T-helper 2 cell treated with Interferon-gamma antibody and Interleukin-4, amounts not matched to agents 5 μg/mL and 100 μg/mL, for 36 hours (primary cell): ENCODE measurements at regions not wholly inside any gene's neighbourhood (a gene's known extent, or its start where the extent isn't known, plus 50 kb on each side); places are given as distances from the start of the nearest gene placed in this dataset.

Experiments used
- DNase-seq: peaks from one replicate; pipeline ENCODE4 v3.0.0; 2021; ENCODE audit warnings: low spot score
- H3K27ac Mint-ChIP-seq: one replicate; pipeline ENCODE4 v1.8.0; 2021; ENCODE audit warnings: mild to moderate bottlenecking, mixed read lengths
- H3K27me3 Mint-ChIP-seq: one replicate; pipeline ENCODE4 v1.8.0; 2021; ENCODE audit warnings: low read depth, mixed read lengths
- H3K36me3 Mint-ChIP-seq: one replicate; pipeline ENCODE4 v1.8.0; 2021; ENCODE audit warnings: low read depth, mixed read lengths
- H3K4me1 Mint-ChIP-seq: one replicate; pipeline ENCODE4 v1.8.0; 2021; ENCODE audit warnings: low read depth, mixed read lengths
- H3K4me3 Mint-ChIP-seq: one replicate; pipeline ENCODE4 v1.8.0; 2022; ENCODE audit warnings: mild to moderate bottlenecking, moderate library complexity, mixed read lengths
- H3K9me3 Mint-ChIP-seq: one replicate; pipeline ENCODE4 v1.8.0; 2021; ENCODE audit warnings: mixed read lengths

GRCh38 chr1:4084048-4084431 lies 184.0 kb upstream of the C1orf174 start:
- Mint-ChIP-seq H3K27ac (no peak overlapping the region), H3K4me1 (no peaks in the 10 kb centered on the region), H3K9me3 (no peaks in the 10 kb centered on the region), H3K4me3 (no peak overlapping the region), H3K36me3 (no peaks in the 10 kb centered on the region), H3K27me3 (no peaks in the 10 kb centered on the region)
- no peak for DNase-seq

GRCh38 chr1:4084446-4084845 lies 184.4 kb upstream of the C1orf174 start:
- DNase-seq, result no peak
- Mint-ChIP-seq H3K4me1 (no peaks in the 10 kb centered on the region), H3K27me3 (no peaks in the 10 kb centered on the region), H3K9me3 (no peaks in the 10 kb centered on the region), H3K36me3 (no peaks in the 10 kb centered on the region), H3K27ac (no peak overlapping the region), H3K4me3 (no peak overlapping the region)

- no peaks in the 10 kb centered on the region for H3K27me3 Mint-ChIP-seq
- no peaks in the 10 kb centered on the region for H3K4me1 Mint-ChIP-seq
- no peak for DNase-seq
- H3K27ac Mint-ChIP-seq, result no peak overlapping the region
- H3K9me3 Mint-ChIP-seq, result no peaks in the 10 kb centered on the region
- no peaks in the 10 kb centered on the region for H3K36me3 Mint-ChIP-seq
- H3K4me3 Mint-ChIP-seq, result no peak overlapping the region
Observed at GRCh38 chr1:4084896-4085295, 184.8 kb upstream of the C1orf174 start.

- Mint-ChIP-seq H3K27me3 (no peaks in the 10 kb centered on the region), H3K4me1 (no peaks in the 10 kb centered on the region), H3K9me3 (no peaks in the 10 kb centered on the region), H3K36me3 (no peaks in the 10 kb centered on the region), H3K4me3 (no peak overlapping the region), H3K27ac (no peak overlapping the region)
- DNase-seq, result no peak
Observed at GRCh38 chr1:4085546-4085945, 185.5 kb upstream of the C1orf174 start.

GRCh38 chr1:4086085-4086850 lies 186.2 kb upstream of the C1orf174 start:
- Mint-ChIP-seq H3K27me3 (no peaks in the 10 kb centered on the region), H3K27ac (no peak overlapping the region), H3K4me1 (no peaks in the 10 kb centered on the region), H3K36me3 (no peaks in the 10 kb centered on the region), H3K9me3 (no peaks in the 10 kb centered on the region), H3K4me3 (no peak overlapping the region)
- no peak for DNase-seq

GRCh38 chr1:4086921-4087320 lies 186.8 kb upstream of the C1orf174 start:
- no peaks in the 10 kb centered on the region for H3K27me3 Mint-ChIP-seq

GRCh38 chr1:4087530-4088420 lies 187.7 kb upstream of the C1orf174 start:
- H3K9me3 Mint-ChIP-seq, result no peaks in the 10 kb centered on the region

More at GRCh38 chr1:4086921-4087320, 186.8 kb upstream of the C1orf174 start:
- no peak overlapping the region for H3K27ac Mint-ChIP-seq
- H3K9me3 Mint-ChIP-seq, result no peaks in the 10 kb centered on the region
- no peaks in the 10 kb centered on the region for H3K36me3 Mint-ChIP-seq
- H3K4me3 Mint-ChIP-seq, result no peak overlapping the region
- H3K4me1 Mint-ChIP-seq, result no peaks in the 10 kb centered on the region
- DNase-seq, result no peak

GRCh38 chr1:4088676-4089075 lies 188.6 kb upstream of the C1orf174 start:
- H3K36me3 Mint-ChIP-seq, result no peaks in the 10 kb centered on the region
- no peak overlapping the region for H3K4me3 Mint-ChIP-seq
- no peak overlapping the region for H3K27ac Mint-ChIP-seq
- no peaks in the 10 kb centered on the region for H3K4me1 Mint-ChIP-seq
- no peaks in the 10 kb centered on the region for H3K9me3 Mint-ChIP-seq
- DNase-seq, result no peak
- H3K27me3 Mint-ChIP-seq, result no peaks in the 10 kb centered on the region

More at GRCh38 chr1:4087530-4088420, 187.7 kb upstream of the C1orf174 start:
- no peak overlapping the region for H3K27ac Mint-ChIP-seq
- H3K27me3 Mint-ChIP-seq, result no peaks in the 10 kb centered on the region
- DNase-seq, result no peak
- H3K36me3 Mint-ChIP-seq, result no peaks in the 10 kb centered on the region
- H3K4me3 Mint-ChIP-seq, result no peak overlapping the region
- H3K4me1 Mint-ChIP-seq, result no peaks in the 10 kb centered on the region

GRCh38 chr1:4089421-4090175 lies 189.5 kb upstream of the C1orf174 start:
- Mint-ChIP-seq H3K4me1 (no peaks in the 10 kb centered on the region), H3K9me3 (no peaks in the 10 kb centered on the region), H3K27ac (no peak overlapping the region), H3K27me3 (no peaks in the 10 kb centered on the region), H3K4me3 (no peak overlapping the region), H3K36me3 (no peaks in the 10 kb centered on the region)
- no peak for DNase-seq

- Mint-ChIP-seq H3K36me3 (no peaks in the 10 kb centered on the region), H3K27ac (no peak overlapping the region), H3K4me1 (no peaks in the 10 kb centered on the region), H3K9me3 (no peaks in the 10 kb centered on the region), H3K27me3 (no peaks in the 10 kb centered on the region), H3K4me3 (no peak overlapping the region)
- DNase-seq, result no peak
Observed at GRCh38 chr1:4090556-4090955, 190.5 kb upstream of the C1orf174 start.

GRCh38 chr1:4090976-4091660 lies 191.0 kb upstream of the C1orf174 start:
- no peak overlapping the region for H3K27ac Mint-ChIP-seq
- no peaks in the 10 kb centered on the region for H3K9me3 Mint-ChIP-seq
- H3K27me3 Mint-ChIP-seq, result no peaks in the 10 kb centered on the region
- no peak for DNase-seq
- no peaks in the 10 kb centered on the region for H3K4me1 Mint-ChIP-seq
- no peaks in the 10 kb centered on the region for H3K36me3 Mint-ChIP-seq
- H3K4me3 Mint-ChIP-seq, result no peak overlapping the region

GRCh38 chr1:4091996-4092395 lies 191.9 kb upstream of the C1orf174 start:
- no peak for DNase-seq
- no peaks in the 10 kb centered on the region for H3K27me3 Mint-ChIP-seq
- no peak overlapping the region for H3K4me3 Mint-ChIP-seq
- no peak overlapping the region for H3K27ac Mint-ChIP-seq
- H3K4me1 Mint-ChIP-seq, result no peaks in the 10 kb centered on the region
- peaks cover 7% of the 10 kb centered on the region for H3K9me3 Mint-ChIP-seq
- H3K36me3 Mint-ChIP-seq, result no peaks in the 10 kb centered on the region

- no peak overlapping the region for H3K27ac Mint-ChIP-seq
- H3K36me3 Mint-ChIP-seq, result no peaks in the 10 kb centered on the region
- H3K9me3 Mint-ChIP-seq, result peaks cover 7% of the 10 kb centered on the region
- H3K4me1 Mint-ChIP-seq, result no peaks in the 10 kb centered on the region
- H3K4me3 Mint-ChIP-seq, result no peak overlapping the region
- DNase-seq, result no peak
- H3K27me3 Mint-ChIP-seq, result no peaks in the 10 kb centered on the region
Observed at GRCh38 chr1:4093856-4094565, 193.9 kb upstream of the C1orf174 start.
